ENCODE measurements at regions not wholly inside any gene's neighbourhood (a gene's known extent, or its start where the extent isn't known, plus 50 kb on each side); places are given as distances from the start of the nearest gene placed in this dataset.
"Not testable (repeated sequence)": the region's sequence is repeated elsewhere in the genome, so short reads cannot be mapped to it uniquely, and the experiment has no call there.

DNA sequence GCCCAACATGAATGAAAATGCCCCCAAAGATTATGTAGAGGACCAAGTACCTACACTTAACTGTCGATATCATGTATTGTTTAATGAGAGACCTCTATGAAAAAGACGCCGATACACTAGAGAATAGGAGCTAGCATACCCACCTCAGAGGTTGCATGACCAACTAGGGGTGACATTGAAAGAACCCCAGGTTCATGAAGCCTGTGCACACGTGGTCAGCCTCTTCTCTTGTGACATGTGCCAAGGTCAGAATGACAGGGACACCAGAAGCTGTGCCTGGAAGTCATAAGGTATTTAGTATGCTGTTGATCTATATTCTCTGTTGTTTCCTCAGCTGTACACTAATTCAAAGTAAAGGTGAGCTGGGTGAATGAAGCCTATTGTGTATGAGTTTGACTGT, 1594.1 kb downstream of the EFNA5 start:
- no peak for DNase-seq

DNA sequence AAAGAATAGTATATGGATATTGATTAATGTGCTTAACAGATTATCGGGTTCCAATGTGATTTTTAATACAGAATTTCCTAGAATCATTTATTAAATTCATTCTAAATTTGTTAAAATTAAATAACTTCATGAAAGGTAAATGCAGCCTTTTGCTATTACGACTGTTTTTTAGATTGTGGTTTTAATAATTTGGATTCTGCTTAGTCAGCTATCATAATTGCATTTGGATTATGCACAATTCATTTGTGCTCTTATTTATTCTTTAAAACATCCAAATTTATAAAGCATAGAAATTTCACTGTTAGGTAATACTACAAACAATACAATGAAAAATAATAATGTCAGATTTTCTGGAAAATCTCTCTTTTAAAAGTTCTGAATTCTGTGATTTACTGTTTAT, 1598.5 kb downstream of the EFNA5 start:
- no peak for DNase-seq

DNA sequence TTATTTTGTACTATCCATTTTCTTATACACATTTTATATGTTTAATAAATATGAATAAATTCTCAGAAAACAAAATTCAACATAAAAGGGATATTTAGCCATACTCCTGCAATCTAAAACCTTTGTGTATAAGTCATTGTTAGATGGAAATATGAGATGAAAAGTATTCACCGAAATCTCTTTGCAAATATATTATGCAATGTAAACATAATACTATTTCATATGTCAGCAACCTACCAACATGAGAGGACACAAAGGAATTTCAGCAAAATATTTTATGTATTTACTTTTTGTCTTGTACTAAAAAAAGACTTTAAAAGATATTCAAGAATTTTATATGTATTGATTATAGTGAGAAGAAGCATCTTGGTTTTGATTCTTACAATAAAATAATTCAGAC, 1623.4 kb downstream of the EFNA5 start:
- DNase-seq, result no peak

DNA sequence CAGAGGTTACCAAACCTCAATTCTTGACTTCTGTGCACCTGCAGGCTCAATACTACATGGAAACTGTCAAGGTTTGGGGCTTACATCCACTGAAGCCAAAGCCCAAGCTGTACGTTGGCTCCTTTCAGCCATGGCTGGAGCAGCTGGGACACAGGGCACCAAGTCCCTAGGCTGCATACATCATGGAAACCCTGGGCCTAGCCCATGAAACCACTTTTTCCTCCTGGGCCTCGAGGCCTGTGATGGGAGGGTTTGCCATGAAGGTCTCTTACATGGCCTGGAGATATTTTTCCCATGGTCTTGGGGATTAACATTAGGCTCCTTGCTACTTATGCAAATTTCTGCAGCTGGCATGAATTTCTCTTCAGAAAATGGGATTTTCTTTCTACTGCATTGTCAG, 1638.7 kb downstream of the EFNA5 start:
- DNase-seq, result not testable (repeated sequence)

DNA sequence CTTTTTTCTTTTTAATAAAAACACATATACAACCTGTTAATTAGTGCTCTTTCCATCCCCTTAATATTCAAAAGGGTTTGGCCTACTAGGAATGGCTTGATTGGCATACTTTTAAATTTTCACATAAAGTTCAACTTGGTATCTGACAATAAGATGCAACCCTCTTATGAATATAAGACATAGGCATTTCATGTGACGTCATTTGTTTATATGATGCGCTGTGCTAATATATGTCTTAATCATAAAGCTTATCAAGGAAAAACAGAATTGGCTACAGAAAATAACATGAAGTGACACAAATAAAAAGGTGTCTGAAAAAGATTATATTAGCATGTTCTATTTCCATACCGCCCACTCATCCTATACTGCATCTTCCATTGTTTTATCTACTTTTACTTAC, 1642.4 kb downstream of the EFNA5 start:
- DNase-seq, result no peak

DNA sequence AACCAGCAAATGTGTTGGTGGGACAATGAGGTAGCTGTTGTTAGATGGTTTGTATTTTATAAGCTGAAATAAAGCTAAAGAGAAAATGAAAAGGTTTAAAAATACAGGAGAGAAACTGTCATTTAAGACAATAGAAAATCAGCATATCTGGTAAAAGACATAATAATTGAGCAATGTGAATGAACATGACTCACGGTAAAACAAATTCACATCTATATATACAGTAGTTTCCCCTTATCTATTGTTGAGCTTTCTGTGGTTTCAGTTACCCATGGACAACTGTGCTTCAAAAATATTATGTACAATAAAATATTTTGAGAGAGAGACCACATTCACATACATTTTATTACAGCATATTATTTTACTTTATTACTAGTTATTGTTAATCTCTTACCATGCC, 1649.8 kb downstream of the EFNA5 start:
- no peak for DNase-seq

DNA sequence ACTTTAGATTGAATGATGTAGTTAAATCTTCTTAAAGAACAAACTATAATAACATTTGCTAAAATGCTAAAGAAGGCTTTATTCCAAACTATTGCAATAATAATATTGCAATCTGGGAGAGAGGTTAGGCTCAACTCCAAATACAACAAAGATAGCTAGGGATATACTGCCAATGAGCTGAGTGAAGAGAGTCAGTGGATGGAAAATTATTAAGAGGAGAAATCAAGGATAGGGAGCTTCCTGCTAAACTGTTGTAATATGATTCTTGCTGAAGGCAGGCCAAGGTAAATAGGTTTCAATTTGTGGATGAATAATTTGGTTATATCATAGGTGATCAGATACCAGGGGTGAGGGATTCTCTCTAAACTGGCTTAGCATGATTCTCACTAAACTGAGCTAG, 1651.5 kb downstream of the EFNA5 start:
- DNase-seq, result no peak

DNA sequence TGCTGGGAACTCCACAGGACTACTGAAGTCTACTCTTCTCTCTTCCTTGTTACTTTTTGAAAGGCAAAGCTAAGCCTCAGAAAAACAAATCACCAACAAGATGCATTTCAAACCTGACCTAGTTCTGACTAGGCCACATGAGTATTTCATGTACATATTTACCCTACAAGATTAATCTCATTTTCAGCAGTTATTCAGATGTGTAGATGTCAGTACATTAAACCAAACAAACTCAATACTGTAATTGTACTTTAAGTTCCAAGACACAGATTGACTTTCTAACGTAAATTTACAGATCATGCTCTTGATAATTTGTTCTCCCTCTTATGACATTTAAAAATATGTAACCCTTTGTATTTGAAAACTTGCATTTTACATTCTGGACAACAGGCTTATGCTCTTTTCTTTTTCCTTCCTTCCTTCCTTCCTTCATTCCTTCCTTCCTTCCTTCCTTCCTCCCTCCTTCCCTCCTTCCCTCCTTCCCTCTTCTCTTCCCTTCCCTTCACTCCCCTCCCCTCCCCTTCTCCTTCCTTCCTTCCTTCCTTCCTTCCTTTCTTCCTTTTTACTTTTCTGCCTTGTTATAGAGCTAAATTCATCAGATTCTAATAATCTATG, 1653.4 kb downstream of the EFNA5 start:
- no peak for DNase-seq

DNA sequence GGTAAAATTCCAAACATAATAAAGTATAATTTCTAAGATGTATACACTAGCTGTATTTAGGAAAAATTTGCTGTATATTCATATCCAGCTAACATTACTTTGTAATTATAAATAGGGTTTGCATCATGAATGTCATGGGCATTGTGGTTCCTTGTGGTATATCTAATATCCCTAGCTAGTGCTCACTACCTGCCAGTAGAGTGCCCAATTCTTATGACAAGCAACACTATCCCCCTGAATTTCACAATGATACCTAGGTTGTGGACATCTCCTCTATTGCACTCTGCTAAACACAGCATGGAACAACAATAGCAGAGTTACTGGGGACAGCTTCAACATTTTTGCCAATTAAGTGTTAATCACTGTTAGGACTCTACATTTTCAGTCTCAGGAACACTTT, 1656.5 kb downstream of the EFNA5 start:
- DNase-seq, result no peak

DNA sequence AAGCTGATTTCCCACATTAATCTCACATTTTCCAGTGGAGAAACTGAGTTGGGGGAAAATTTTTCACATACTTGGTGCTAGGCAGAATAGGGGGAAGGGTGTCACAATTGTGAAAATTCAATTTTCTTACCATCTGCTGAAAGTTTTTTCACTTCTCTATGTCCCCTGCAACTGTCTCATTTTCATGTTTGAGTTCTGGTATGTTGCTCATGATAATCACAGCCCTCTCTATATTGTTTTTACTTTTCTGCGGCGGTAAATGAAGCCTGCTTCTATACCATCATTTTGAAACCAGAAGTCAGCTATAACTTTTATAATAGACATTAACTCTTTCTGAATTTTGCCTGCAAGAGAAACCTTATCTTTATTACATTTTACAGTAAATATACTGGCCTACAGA, 1664.5 kb downstream of the EFNA5 start:
- DNase-seq, result no peak

DNA sequence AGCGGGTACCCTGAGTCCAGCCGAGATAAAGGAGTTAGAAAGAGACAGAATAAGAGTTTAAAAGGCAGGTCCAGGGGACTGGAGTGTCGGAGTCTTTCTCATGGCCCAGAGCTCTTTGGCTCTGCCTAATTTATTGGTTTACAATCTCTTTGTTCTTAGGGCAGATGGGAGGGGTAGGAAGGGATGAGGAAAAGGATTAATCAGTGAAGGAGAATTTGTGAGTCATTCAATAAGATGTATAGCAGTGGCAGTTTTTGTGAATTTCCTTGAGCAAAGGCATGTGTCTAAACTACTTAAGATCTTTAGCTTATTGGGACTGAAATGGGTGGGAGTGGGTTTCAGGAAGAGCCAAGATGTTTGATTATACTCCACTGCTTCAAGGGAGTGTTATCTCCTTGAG, 1671.7 kb downstream of the EFNA5 start:
- not testable (repeated sequence) for DNase-seq

DNA sequence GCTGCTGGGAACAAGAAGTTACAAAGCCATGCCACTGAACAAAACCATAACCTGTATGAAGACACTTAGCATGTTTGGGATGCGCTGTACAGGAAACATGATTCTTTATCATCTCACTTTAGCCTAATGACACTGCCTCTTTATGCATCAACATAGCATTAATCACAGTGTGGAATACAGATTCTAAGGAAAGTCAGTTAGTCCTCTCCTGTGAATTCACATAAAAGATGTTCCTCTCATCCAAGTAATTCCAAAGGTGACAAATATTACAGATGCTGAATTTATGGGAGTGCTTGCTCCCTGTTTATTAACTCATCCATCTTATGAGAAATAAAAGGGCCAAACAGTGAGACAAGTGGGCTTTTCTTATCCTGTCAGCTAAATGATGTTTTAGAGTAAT, 1677.7 kb downstream of the EFNA5 start:
- DNase-seq, result no peak

DNA sequence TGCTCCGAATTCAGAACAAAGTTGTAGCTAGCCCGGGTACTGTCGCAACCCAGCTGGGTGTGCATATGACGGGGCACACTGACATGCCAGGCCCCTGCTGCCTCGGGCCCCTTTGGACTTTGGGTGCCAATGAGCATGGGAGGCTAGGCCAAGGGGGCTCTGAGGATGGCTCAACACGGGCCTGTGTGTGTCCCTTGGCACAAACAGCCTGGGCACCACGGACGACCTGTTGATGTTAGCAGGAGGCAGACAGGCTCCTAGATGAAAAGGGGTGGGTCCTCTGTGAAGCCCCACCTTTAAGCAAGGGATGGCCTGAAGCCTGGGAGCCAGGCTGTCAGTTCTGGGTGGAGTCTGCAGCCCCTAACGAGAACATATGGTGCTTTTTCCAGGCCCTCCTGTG, 1688.2 kb downstream of the EFNA5 start:
- no peak for DNase-seq

DNA sequence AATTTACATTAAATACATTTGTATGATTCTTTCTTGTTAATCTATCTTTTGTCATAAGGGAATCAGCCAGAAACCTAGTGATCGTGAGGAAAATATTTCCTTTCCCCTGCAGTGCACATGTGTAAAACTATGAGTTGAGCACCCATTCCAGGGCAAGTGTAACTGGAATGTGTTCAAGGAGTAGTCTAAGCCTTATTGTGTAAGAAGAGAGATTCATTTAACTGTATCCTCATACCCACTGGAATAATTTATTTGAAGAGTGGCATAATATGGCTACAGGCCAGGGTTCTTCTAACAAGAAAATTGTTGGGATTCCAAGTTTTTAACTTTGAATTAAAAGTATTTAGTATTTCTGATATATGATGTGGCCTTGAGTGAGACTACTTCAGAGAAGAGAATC, 1692.7 kb downstream of the EFNA5 start:
- no peak for DNase-seq

DNA sequence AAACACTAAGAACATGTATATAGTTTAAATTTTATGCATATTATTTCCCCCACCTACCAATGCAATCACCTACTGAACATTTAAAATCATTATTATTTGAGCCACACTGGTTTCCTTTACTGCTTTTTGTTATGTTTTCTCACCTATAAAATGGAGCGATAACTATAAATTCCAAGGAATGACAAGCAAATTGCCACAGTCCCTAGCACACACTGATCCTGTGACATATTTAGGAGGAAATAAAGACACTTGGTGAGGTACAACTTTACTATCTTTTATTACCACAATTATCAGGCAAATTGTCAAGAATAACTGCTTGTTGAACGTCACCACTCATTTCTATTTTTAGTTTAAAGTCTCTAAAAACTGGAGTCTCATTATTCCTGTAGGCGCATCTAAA, 1693.6 kb downstream of the EFNA5 start:
- DNase-seq, result no peak

DNA sequence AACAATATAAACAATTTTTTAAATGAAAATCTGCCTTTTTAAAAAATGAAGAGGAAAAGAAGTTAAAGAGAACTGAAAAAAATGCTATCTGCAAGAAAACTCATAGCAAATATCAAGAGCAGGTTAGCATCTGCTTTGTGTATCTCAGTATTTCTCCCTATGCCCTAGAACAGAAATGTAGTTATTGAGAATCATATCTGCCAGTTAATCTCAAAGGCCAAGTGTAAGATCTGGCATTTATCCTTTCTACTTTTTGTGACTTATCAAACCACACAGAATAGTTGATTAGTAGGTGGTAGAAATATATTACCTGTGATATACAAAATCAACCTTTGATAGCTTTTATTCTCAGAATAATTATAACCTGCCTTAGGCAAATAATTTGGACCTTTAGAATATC, 1699.8 kb downstream of the EFNA5 start:
- DNase-seq, result no peak

DNA sequence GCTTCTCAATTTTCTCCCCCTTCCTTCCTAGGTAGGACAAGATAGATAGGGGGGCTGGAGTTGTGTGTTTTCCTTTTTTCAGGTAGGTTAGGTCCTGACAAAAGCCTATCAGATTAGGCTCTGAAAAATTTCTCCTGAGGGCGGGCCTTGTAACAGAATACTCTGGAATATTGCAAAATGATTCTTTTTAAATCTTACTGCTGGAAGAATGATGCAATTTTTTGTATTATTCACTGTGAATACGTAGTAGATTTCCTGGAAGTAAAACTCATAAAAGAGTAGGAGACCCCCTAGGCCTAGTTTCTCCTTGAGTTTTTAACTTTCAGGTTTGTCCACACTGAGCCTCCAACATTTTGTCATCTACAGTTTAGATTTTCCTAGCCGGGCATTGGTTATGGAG, 1701.8 kb downstream of the EFNA5 start:
- DNase-seq, result no peak

DNA sequence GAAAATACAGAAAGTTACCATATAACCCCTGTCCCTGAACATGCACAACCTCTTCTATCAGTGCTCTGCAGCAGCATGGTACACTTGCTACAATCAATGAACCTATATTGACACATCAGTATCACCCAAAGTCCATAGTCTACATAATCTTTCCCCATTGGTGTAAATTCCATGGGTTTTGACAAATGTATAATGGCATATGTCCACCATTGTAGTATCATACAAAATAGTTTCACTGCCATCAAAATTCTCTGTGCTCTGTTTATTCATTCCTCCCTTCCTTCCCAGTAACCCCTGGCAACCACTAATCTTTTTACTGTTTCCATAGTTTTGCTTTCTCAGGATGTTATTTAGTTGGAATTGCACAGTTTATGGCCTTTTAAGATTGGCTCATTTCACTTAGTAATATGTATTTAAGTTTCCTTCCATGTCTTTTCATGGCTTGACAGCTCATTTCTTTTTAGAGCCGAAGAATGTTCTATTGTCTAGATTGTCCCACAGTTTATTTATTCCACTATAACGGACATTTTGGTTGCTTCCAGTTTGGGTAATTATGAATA, 1707.0 kb downstream of the EFNA5 start:
- no peak for DNase-seq

DNA sequence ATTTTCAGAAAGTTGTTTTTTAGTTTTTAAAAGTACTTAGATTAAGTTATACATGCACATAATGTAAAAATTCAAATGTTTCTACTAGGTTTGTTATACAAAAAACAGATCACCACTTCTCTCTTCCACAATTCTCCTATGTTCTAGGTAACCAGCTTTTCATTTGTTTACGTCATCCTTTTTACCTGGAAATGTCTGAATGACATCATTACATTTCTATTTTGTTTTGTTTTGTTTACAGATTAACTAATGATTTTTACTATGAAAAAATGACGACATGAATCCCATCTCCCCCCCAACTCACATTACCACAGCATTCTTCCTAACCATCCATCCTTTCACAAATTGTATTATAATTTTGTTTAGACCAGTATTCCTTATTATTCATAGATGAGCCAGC, 1709.2 kb downstream of the EFNA5 start:
- DNase-seq, result no peak

DNA sequence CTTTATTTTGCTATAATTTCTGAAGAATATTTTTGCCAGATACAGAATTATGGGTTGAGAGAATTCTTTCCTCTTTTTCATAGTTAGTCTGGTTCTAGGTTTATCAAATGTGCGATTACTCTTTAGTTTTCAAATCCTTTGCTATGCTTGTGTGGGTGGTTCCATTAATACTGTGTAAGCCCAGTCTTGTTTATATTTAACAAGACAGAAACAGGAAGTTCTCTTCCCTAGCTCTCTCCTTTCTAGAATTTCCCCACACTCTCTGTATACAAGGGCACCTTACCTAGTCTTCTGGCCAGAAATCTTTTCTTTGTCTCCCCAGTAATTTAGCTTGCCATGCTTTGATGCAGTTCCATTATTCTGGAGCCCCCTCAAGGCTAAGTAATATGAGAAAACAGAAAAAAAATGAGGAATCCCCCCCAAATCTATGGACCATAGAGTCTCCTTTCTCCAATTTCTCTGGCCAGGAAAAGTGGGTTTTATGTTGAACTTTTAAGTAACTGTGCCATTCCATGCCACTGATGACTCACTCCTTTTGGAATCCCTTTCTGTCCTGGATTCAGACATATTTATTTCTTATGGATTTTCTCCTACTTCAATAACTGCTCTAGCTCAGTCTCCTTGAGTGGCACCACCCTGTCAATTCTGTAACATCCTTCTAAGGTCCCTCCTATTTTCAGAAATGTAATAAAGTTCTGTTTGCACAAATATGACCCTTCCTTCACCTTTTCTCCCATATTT, 1714.1 kb downstream of the EFNA5 start:
- DNase-seq, result no peak

DNA sequence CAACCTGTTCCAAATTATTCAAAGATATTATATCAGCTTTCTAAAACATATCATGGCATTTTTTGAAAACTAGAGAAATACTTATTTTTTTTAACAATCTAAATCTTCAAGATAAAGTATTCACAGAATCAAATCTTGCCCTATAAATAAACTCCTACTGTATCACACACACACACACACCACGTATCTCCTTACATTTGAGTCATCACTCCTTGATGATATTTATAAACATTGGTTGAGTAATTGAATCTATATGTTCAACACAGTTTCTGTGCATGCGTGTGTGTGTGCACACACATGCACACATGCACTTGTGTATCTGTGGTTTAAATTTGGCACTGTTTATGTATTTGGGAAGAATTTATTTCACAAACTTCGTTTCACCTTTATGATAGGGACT, 1716.4 kb downstream of the EFNA5 start:
- DNase-seq, result no peak

DNA sequence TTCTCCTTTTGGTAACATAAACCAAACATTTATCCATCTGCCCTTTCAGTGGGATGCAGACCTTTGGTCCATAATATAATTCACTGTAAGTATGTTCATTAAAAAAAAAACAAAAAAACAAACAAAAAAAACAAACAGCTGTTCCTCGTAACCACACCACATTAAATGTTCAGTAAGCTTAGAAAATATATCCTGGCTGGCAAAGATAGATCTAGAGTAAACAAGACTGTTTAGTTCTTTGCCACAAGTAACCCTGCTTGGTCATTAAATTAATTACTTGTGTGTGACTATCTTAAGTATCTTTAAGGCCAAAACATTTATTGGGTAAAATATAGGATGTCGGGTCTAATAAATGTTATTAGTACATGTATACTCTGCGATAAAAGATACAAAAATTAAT, 1717.1 kb downstream of the EFNA5 start:
- DNase-seq, result no peak

DNA sequence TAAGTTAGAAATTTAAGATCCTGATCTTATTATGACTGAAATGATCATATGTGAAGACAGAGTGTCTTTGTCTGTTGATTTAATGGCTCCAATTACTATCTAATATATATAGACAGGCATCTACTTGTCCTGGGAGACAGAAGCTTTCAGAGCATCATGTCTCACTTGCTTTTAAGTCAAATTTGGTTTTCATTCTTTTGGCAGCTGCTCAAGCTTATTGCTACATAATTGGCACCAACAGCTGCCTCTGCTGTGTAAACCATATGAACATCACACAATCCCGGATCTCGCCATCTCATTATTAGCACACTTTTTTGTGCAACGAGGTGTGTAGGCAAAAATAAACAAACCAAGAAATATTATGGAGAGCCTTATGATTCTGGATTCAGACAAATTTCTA, 1717.9 kb downstream of the EFNA5 start:
- no peak for DNase-seq

DNA sequence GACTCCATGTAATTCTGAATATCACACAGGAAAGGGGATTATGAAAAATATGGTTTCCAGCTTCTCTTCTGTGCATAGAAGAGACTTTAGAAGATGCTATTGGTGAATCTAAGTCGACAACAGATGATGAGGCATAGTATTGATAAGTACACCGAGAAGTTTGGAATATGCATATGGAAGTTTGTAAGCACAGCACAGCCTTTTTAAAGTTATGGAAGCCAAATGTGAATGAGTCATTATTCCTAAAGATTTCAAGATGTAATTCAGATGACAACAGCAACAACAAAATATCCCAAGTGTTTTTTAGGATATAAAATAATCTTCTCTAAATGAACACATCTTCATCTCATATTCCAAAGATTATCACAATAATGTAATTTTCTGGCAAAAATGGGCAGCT, 1723.3 kb downstream of the EFNA5 start:
- DNase-seq, result no peak

All from hematopoietic multipotent progenitor cell treated with erythropoietin and hydrocortisone succinate and interleukin-3 and kit ligand, for 4 days (in vitro differentiated cells).